ENCODE measurements at regions not wholly inside any gene's neighbourhood (a gene's known extent, or its start where the extent isn't known, plus 50 kb on each side); places are given as distances from the start of the nearest gene placed in this dataset.
"Not testable (repeated sequence)": the region's sequence is repeated elsewhere in the genome, so short reads cannot be mapped to it uniquely, and the experiment has no call there.

DNA sequence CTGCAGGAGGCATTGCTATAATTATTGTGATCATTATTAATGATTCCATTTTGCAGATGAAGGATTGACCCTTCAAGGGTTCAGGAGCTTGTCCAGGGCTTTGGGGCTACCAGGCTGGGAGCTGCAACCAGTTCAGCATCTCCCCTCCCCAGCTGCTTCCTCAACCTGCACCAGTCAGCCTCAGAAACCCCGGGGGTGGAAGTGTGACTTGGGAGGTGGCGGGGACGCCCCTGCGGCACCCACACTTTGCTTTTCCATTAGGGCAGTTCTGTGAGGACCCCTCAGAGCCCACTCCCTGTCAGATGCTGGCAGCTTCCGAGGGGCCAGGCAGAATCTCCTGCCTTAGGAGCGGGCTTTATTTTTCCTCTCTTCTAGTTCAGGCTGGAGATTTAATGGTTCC is 85.6 kb downstream of the OLFM1 start:
- TF ChIP-seq EZH2 (IDR thresholded peaks at IDR 0.05; ENCODE audit: borderline replicate concordance) (no peak), EZH2phosphoT487 (IDR thresholded peaks at IDR 0.05; ENCODE audit: low read depth, severe bottlenecking, unreplicated experiment) (no peak), CTCF (IDR thresholded peaks at IDR 0.05; ENCODE audit: poor library complexity) (no peak)
- whole genome bisulfite sequencing (ENCODE audit: low lambda C conversion rate, missing lambda C conversion rate), result 86% methylated on average over 6 of the region's 6 CpGs
- H3K27ac ChIP-seq, result no peak overlapping the region
- no peak overlapping the region for H3K4me2 ChIP-seq
- H3K79me2 ChIP-seq, result no peaks in the 10 kb centered on the region
- H3K4me1 ChIP-seq (ENCODE audit: insufficient read depth), result no peaks in the 10 kb centered on the region
- no peak overlapping the region for H2AFZ ChIP-seq
- DNase-seq (ENCODE audit: low spot score), result no peak
- H3K36me3 ChIP-seq (replicated peaks; ENCODE audit: insufficient read depth, low read depth), result no peaks in the 10 kb centered on the region
- no peaks in the 10 kb centered on the region for H3K9me3 ChIP-seq (ENCODE audit: low read depth)
- no peaks in the 10 kb centered on the region for H3K9me2 ChIP-seq (replicated peaks; ENCODE audit: insufficient read depth)
- H4K20me1 ChIP-seq (ENCODE audit: insufficient read depth, poor library complexity, severe bottlenecking), result no peaks in the 10 kb centered on the region
- no peak overlapping the region for H3K4me3 ChIP-seq
- no peaks in the 10 kb centered on the region for H3K27me3 ChIP-seq

DNA sequence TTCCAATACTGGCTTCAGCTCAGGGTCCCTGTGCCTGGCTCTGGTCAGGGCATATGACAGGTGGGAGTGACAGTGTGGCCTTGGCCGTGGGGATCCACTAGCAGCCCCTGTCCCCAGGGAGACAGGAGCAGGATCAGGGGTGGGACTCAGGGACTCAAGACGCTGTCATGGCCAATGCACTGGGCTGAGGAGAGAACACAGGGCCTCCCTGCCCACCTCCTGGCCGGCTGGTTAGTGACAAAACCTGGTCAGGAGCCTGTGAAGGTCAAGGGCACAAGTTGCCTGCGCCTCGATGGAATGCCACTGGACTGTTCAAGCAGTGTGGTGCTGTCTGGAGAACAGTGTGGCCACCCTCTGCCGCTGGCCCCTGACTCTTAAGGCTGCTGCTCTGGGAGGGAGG is 86.8 kb downstream of the OLFM1 start:
- Histone ChIP-seq H3K36me3 (replicated peaks; ENCODE audit: insufficient read depth, low read depth) (no peaks in the 10 kb centered on the region), H2AFZ (no peak overlapping the region), H3K27ac (no peak overlapping the region), H3K4me1 (ENCODE audit: insufficient read depth) (no peaks in the 10 kb centered on the region), H3K9me2 (replicated peaks; ENCODE audit: insufficient read depth) (no peaks in the 10 kb centered on the region), H3K4me2 (no peak overlapping the region), H3K79me2 (no peaks in the 10 kb centered on the region), H4K20me1 (ENCODE audit: insufficient read depth, poor library complexity, severe bottlenecking) (no peaks in the 10 kb centered on the region), H3K9me3 (ENCODE audit: low read depth) (no peaks in the 10 kb centered on the region), H3K4me3 (no peak overlapping the region), H3K27me3 (no peaks in the 10 kb centered on the region)
- no peak for TF ChIP-seq CTCF (IDR thresholded peaks at IDR 0.05; ENCODE audit: poor library complexity)
- no peak for TF ChIP-seq EZH2phosphoT487 (IDR thresholded peaks at IDR 0.05; ENCODE audit: low read depth, severe bottlenecking, unreplicated experiment)
- no peak for TF ChIP-seq EZH2 (IDR thresholded peaks at IDR 0.05; ENCODE audit: borderline replicate concordance)
- no peak for DNase-seq (ENCODE audit: low spot score)
- whole genome bisulfite sequencing (ENCODE audit: low lambda C conversion rate, missing lambda C conversion rate), result 75% methylated on average over 6 of the region's 6 CpGs

DNA sequence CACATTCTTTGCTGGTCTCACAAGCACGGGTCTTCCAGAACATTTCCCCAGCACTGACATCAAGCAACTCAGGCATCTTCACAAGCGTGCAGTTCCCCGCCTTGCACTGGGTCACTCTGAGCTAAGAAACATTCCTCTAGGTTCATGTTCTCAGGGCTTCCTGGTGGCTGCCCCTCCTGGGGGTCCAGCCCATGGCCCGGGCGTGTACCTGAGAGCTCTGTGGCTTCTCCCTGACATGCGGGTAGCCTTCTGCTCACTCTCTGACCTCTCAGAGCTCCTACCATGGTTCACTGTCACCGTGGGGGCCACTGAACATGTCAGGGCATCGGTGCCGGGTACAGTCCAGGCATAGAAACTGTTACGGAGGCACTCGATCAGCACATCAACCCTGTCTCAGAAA is 87.5 kb downstream of the OLFM1 start:
- Histone ChIP-seq H2AFZ (no peak overlapping the region), H4K20me1 (ENCODE audit: insufficient read depth, poor library complexity, severe bottlenecking) (no peaks in the 10 kb centered on the region), H3K4me1 (ENCODE audit: insufficient read depth) (no peaks in the 10 kb centered on the region), H3K4me3 (no peak overlapping the region), H3K9me2 (replicated peaks; ENCODE audit: insufficient read depth) (no peaks in the 10 kb centered on the region), H3K36me3 (replicated peaks; ENCODE audit: insufficient read depth, low read depth) (no peaks in the 10 kb centered on the region), H3K27ac (no peak overlapping the region), H3K27me3 (no peaks in the 10 kb centered on the region), H3K4me2 (no peak overlapping the region), H3K79me2 (no peaks in the 10 kb centered on the region), H3K9me3 (ENCODE audit: low read depth) (no peaks in the 10 kb centered on the region)
- no peak for TF ChIP-seq EZH2 (IDR thresholded peaks at IDR 0.05; ENCODE audit: borderline replicate concordance)
- TF ChIP-seq EZH2phosphoT487 (IDR thresholded peaks at IDR 0.05; ENCODE audit: low read depth, severe bottlenecking, unreplicated experiment), result no peak
- TF ChIP-seq CTCF (IDR thresholded peaks at IDR 0.05; ENCODE audit: poor library complexity), result no peak
- WGBS (ENCODE audit: low lambda C conversion rate, missing lambda C conversion rate), result 90% methylated on average over 11 of the region's 11 CpGs
- DNase-seq (ENCODE audit: low spot score), result no peak

DNA sequence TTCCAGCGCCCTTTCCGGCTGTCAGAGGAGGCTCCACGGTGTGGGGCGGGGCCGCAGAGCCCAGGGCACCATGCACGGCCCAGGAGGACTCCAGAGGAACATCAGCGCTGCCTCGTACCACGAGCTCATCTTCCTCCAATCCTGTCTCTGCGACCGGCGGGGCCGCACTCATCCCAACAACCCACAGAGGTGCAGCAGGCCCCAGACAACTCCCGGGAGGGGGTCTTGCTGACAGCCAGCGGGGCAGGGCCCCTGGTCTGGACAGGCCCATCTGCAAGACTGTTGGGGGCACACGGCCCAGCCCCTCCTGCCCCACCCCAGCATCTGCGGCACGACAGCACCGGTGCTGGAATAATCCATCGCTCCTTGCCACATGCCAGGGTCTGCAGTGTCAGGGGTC is 88.8 kb downstream of the OLFM1 start:
- Histone ChIP-seq H3K4me3 (no peak overlapping the region), H3K79me2 (no peaks in the 10 kb centered on the region), H3K27ac (no peak overlapping the region), H3K36me3 (replicated peaks; ENCODE audit: insufficient read depth, low read depth) (no peaks in the 10 kb centered on the region), H4K20me1 (ENCODE audit: insufficient read depth, poor library complexity, severe bottlenecking) (no peaks in the 10 kb centered on the region), H3K4me1 (ENCODE audit: insufficient read depth) (no peaks in the 10 kb centered on the region), H2AFZ (no peak overlapping the region), H3K27me3 (no peaks in the 10 kb centered on the region), H3K4me2 (no peak overlapping the region), H3K9me2 (replicated peaks; ENCODE audit: insufficient read depth) (no peaks in the 10 kb centered on the region), H3K9me3 (ENCODE audit: low read depth) (no peaks in the 10 kb centered on the region)
- no peak for DNase-seq (ENCODE audit: low spot score)
- WGBS (ENCODE audit: low lambda C conversion rate, missing lambda C conversion rate), result 82% methylated on average over 17 of the region's 20 CpGs
- no peak for TF ChIP-seq EZH2phosphoT487 (IDR thresholded peaks at IDR 0.05; ENCODE audit: low read depth, severe bottlenecking, unreplicated experiment)
- no peak for TF ChIP-seq CTCF (IDR thresholded peaks at IDR 0.05; ENCODE audit: poor library complexity)
- TF ChIP-seq EZH2 (IDR thresholded peaks at IDR 0.05; ENCODE audit: borderline replicate concordance), result no peak

DNA sequence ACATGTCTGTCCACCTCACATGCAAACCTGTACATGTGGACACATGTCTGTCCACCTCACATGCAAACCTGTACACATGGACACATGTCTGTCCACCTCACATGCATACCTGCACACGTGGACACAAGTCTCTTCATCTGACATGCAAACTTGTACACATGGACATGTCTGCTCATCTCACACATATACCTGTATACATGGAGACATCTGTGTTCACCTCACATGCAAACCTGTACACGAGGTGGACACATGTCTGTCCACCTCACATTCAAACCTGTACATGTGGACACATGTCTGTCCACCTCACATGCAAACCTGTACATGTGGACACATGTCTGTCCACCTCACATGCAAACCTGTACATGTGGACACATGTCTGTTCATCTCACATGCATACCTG is 90.1 kb downstream of the OLFM1 start:
- WGBS (ENCODE audit: low lambda C conversion rate, missing lambda C conversion rate), result 69% methylated on average over 2 of the region's 2 CpGs
- not testable (repeated sequence) for H3K27ac ChIP-seq

More for the DNA sequence above, 90.1 kb downstream of the OLFM1 start:
- H4K20me1 ChIP-seq (ENCODE audit: insufficient read depth, poor library complexity, severe bottlenecking); H3K27me3 ChIP-seq; H3K9me3 ChIP-seq (ENCODE audit: low read depth); DNase-seq (ENCODE audit: low spot score); H3K4me3 ChIP-seq; H3K36me3 ChIP-seq (replicated peaks; ENCODE audit: insufficient read depth, low read depth); H2AFZ ChIP-seq; H3K9me2 ChIP-seq (replicated peaks; ENCODE audit: insufficient read depth); H3K4me2 ChIP-seq; H3K79me2 ChIP-seq; H3K4me1 ChIP-seq (ENCODE audit: insufficient read depth): not testable (repeated sequence)
